ENCODE measurements at regions not wholly inside any gene's neighbourhood (a gene's known extent, or its start where the extent isn't known, plus 50 kb on each side); places are given as distances from the start of the nearest gene placed in this dataset.

- no peak for TF ChIP-seq CTCF (conservative IDR thresholded peaks at IDR 0.05; ENCODE audit: low read depth, low read length)
- DNase-seq (ENCODE audit: low read depth), result peak; percentile 61
- H3K4me3 ChIP-seq (ENCODE audit: low read depth, low read length), result no peak overlapping the region
Measured at GRCh38 chr18:69257861-69258458, 142.7 kb upstream of the DOK6 start.

- no peak overlapping the region for H3K4me3 ChIP-seq (ENCODE audit: low read depth, low read length)
- no peak for TF ChIP-seq CTCF (conservative IDR thresholded peaks at IDR 0.05; ENCODE audit: low read depth, low read length)
- DNase-seq (ENCODE audit: low read depth), result no peak
Measured at GRCh38 chr18:69259282-69259681, 141.4 kb upstream of the DOK6 start.

- peak; percentile 19 for DNase-seq (ENCODE audit: low read depth)
- no peak overlapping the region for H3K4me3 ChIP-seq (ENCODE audit: low read depth, low read length)
- no peak for TF ChIP-seq CTCF (conservative IDR thresholded peaks at IDR 0.05; ENCODE audit: low read depth, low read length)
Measured at GRCh38 chr18:69261406-69261805, 139.3 kb upstream of the DOK6 start.

GRCh38 chr18:69265656-69266055 lies 135.0 kb upstream of the DOK6 start:
- TF ChIP-seq CTCF (conservative IDR thresholded peaks at IDR 0.05; ENCODE audit: low read depth, low read length), result no peak
- no peak overlapping the region for H3K4me3 ChIP-seq (ENCODE audit: low read depth, low read length)
- no peak for DNase-seq (ENCODE audit: low read depth)

- TF ChIP-seq CTCF (conservative IDR thresholded peaks at IDR 0.05; ENCODE audit: low read depth, low read length), result no peak
- DNase-seq (ENCODE audit: low read depth), result no peak
- no peak overlapping the region for H3K4me3 ChIP-seq (ENCODE audit: low read depth, low read length)
Measured at GRCh38 chr18:69267895-69268294, 132.8 kb upstream of the DOK6 start.

- H3K4me3 ChIP-seq (ENCODE audit: low read depth, low read length), result no peak overlapping the region
- no peak for DNase-seq (ENCODE audit: low read depth)
- no peak for TF ChIP-seq CTCF (conservative IDR thresholded peaks at IDR 0.05; ENCODE audit: low read depth, low read length)
Measured at GRCh38 chr18:69282371-69282770, 118.3 kb upstream of the DOK6 start.

GRCh38 chr18:69291044-69291443 lies 109.6 kb upstream of the DOK6 start:
- DNase-seq (ENCODE audit: low read depth), result no peak
- TF ChIP-seq CTCF (conservative IDR thresholded peaks at IDR 0.05; ENCODE audit: low read depth, low read length), result no peak
- no peak overlapping the region for H3K4me3 ChIP-seq (ENCODE audit: low read depth, low read length)
